ENCODE measurements at regions not wholly inside any gene's neighbourhood (a gene's known extent, or its start where the extent isn't known, plus 50 kb on each side); places are given as distances from the start of the nearest gene placed in this dataset.

- Histone ChIP-seq H3K27me3 (ENCODE audit: control insufficient read depth in 3 of 3, insufficient read depth in 3 of 3, low read depth in 1 of 3, low read length in 3 of 3) (no peaks in the 10 kb centered on the region), H3K9me3 (replicated peaks in 1 of 2; ENCODE audit: control insufficient read depth in 2 of 2, insufficient read depth in 1 of 2, low read depth in 1 of 2, low read length in 2 of 2) (no peaks in the 10 kb centered on the region), H4K91ac (ENCODE audit: low read depth, low read length, poor library complexity) (no peak overlapping the region), H2BK15ac (ENCODE audit: low read length) (no peak overlapping the region), H3K4me3 (ENCODE audit: low read length in 2 of 2) (no peak overlapping the region), H3K9ac (ENCODE audit: low read depth, low read length, poor library complexity) (no peak overlapping the region), H3K27ac (replicated peaks; ENCODE audit: low read length) (no peak overlapping the region), H3K23ac (ENCODE audit: low read depth, low read length, poor library complexity) (no peak overlapping the region), H3K79me1 (ENCODE audit: low read depth, low read length) (no peaks in the 10 kb centered on the region), H4K8ac (ENCODE audit: low read depth, low read length) (no peak overlapping the region), H3K4ac (ENCODE audit: low read length) (no peak overlapping the region), H3K4me2 (ENCODE audit: insufficient read depth, low read length, poor library complexity, severe bottlenecking) (no peak overlapping the region), H3K18ac (ENCODE audit: low read length) (no peak overlapping the region), H2BK120ac (ENCODE audit: low read depth, low read length) (no peak overlapping the region), H2BK5ac (ENCODE audit: low read length) (no peak overlapping the region), H2BK12ac (ENCODE audit: low read length) (no peak overlapping the region), H3K36me3 (replicated peaks in 1 of 2; ENCODE audit: control insufficient read depth in 2 of 2, insufficient read depth in 2 of 2, low read length in 2 of 2) (no peaks in the 10 kb centered on the region), H3K4me1 (ENCODE audit: control insufficient read depth in 2 of 2, insufficient read depth in 1 of 2, low read depth in 1 of 2, low read length in 2 of 2) (no peaks in the 10 kb centered on the region), H2AK5ac (ENCODE audit: low read depth, low read length) (no peak overlapping the region), H3K14ac (ENCODE audit: low read length) (no peak overlapping the region), H2AFZ (ENCODE audit: low read length) (no peak overlapping the region)
- no peak for DNase-seq (ENCODE audit: low spot score)
- WGBS, 2 donors (ENCODE audit: extremely low coverage in 2 of 2, insufficient read length in 2 of 2, insufficient replicate concordance in 1 of 2) = no CpG with 5 or more reads among the region's 4 CpGs
Measured at GRCh38 chr3:166085164-166085856, 248.1 kb upstream of the BCHE start.

DNA sequence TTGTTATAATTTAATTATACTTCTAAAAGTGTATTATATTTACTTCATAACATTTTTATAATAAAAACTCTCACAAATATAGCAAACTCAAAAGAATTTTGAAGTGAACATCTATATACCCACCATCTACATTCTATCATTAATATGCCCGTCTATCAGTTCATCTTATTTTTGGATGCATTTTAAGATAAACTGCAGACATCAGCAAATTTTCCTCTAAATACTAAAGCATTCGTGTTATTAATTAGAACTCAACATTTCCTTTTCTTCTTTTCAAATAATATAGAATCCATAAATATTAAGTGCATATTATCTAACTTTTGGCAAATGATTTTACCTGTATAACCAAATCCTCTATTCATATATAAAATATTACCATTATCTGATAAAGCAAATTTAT is 242.9 kb upstream of the BCHE start:
- Histone ChIP-seq H2BK5ac (ENCODE audit: low read length) (no peak overlapping the region), H3K4me1 (ENCODE audit: control insufficient read depth in 2 of 2, insufficient read depth in 1 of 2, low read depth in 1 of 2, low read length in 2 of 2) (no peaks in the 10 kb centered on the region), H3K9ac (ENCODE audit: low read depth, low read length, poor library complexity) (no peak overlapping the region), H3K36me3 (replicated peaks in 1 of 2; ENCODE audit: control insufficient read depth in 2 of 2, insufficient read depth in 2 of 2, low read length in 2 of 2) (no peaks in the 10 kb centered on the region), H3K23ac (ENCODE audit: low read depth, low read length, poor library complexity) (no peak overlapping the region), H4K91ac (ENCODE audit: low read depth, low read length, poor library complexity) (no peak overlapping the region), H2AFZ (ENCODE audit: low read length) (no peak overlapping the region), H2BK12ac (ENCODE audit: low read length) (no peak overlapping the region), H3K4me3 (ENCODE audit: low read length in 2 of 2) (no peak overlapping the region), H2BK15ac (ENCODE audit: low read length) (no peak overlapping the region), H3K4me2 (ENCODE audit: insufficient read depth, low read length, poor library complexity, severe bottlenecking) (no peak overlapping the region), H2BK120ac (ENCODE audit: low read depth, low read length) (no peak overlapping the region), H3K9me3 (replicated peaks in 1 of 2; ENCODE audit: control insufficient read depth in 2 of 2, insufficient read depth in 1 of 2, low read depth in 1 of 2, low read length in 2 of 2) (no peaks in the 10 kb centered on the region), H3K18ac (ENCODE audit: low read length) (no peak overlapping the region), H3K27me3 (ENCODE audit: control insufficient read depth in 3 of 3, insufficient read depth in 3 of 3, low read depth in 1 of 3, low read length in 3 of 3) (no peaks in the 10 kb centered on the region), H3K14ac (ENCODE audit: low read length) (no peak overlapping the region), H2AK5ac (ENCODE audit: low read depth, low read length) (no peak overlapping the region), H4K8ac (ENCODE audit: low read depth, low read length) (no peak overlapping the region), H3K27ac (replicated peaks; ENCODE audit: low read length) (no peak overlapping the region), H3K4ac (ENCODE audit: low read length) (no peak overlapping the region), H3K79me1 (ENCODE audit: low read depth, low read length) (no peaks in the 10 kb centered on the region)
- no CpG with 5 or more reads among the region's 2 CpGs for WGBS, 2 donors (ENCODE audit: extremely low coverage in 2 of 2, insufficient read length in 2 of 2, insufficient replicate concordance in 1 of 2)
- DNase-seq (ENCODE audit: low spot score) = no peak

GRCh38 chr3:166071831-166072230 is 234.6 kb upstream of the BCHE start:
- Histone ChIP-seq H2BK120ac (ENCODE audit: low read depth, low read length) (no peak overlapping the region), H3K18ac (ENCODE audit: low read length) (no peak overlapping the region), H3K4me3 (ENCODE audit: low read length in 2 of 2) (no peak overlapping the region), H3K27me3 (ENCODE audit: control insufficient read depth in 3 of 3, insufficient read depth in 3 of 3, low read depth in 1 of 3, low read length in 3 of 3) (no peaks in the 10 kb centered on the region), H2AK5ac (ENCODE audit: low read depth, low read length) (no peak overlapping the region), H2BK12ac (ENCODE audit: low read length) (no peak overlapping the region), H3K9ac (ENCODE audit: low read depth, low read length, poor library complexity) (no peak overlapping the region), H4K91ac (ENCODE audit: low read depth, low read length, poor library complexity) (no peak overlapping the region), H3K4me2 (ENCODE audit: insufficient read depth, low read length, poor library complexity, severe bottlenecking) (no peak overlapping the region), H2BK15ac (ENCODE audit: low read length) (no peak overlapping the region), H3K4me1 (ENCODE audit: control insufficient read depth in 2 of 2, insufficient read depth in 1 of 2, low read depth in 1 of 2, low read length in 2 of 2) (no peaks in the 10 kb centered on the region), H3K14ac (ENCODE audit: low read length) (no peak overlapping the region), H3K4ac (ENCODE audit: low read length) (no peak overlapping the region), H2BK5ac (ENCODE audit: low read length) (no peak overlapping the region), H3K27ac (replicated peaks; ENCODE audit: low read length) (no peak overlapping the region), H2AFZ (ENCODE audit: low read length) (no peak overlapping the region), H3K36me3 (replicated peaks in 1 of 2; ENCODE audit: control insufficient read depth in 2 of 2, insufficient read depth in 2 of 2, low read length in 2 of 2) (no peaks in the 10 kb centered on the region), H3K79me1 (ENCODE audit: low read depth, low read length) (no peaks in the 10 kb centered on the region), H3K9me3 (replicated peaks in 1 of 2; ENCODE audit: control insufficient read depth in 2 of 2, insufficient read depth in 1 of 2, low read depth in 1 of 2, low read length in 2 of 2) (peaks cover 0 to 3% of the 10 kb centered on the region in 2 donors), H3K23ac (ENCODE audit: low read depth, low read length, poor library complexity) (no peak overlapping the region), H4K8ac (ENCODE audit: low read depth, low read length) (no peak overlapping the region)
- DNase-seq (ENCODE audit: low spot score) = no peak

- Histone ChIP-seq H3K27me3 (ENCODE audit: control insufficient read depth in 3 of 3, insufficient read depth in 3 of 3, low read depth in 1 of 3, low read length in 3 of 3) (no peaks in the 10 kb centered on the region), H3K4ac (ENCODE audit: low read length) (no peak overlapping the region), H3K18ac (ENCODE audit: low read length) (no peak overlapping the region), H3K23ac (ENCODE audit: low read depth, low read length, poor library complexity) (no peak overlapping the region), H2AK5ac (ENCODE audit: low read depth, low read length) (no peak overlapping the region), H2BK120ac (ENCODE audit: low read depth, low read length) (no peak overlapping the region), H3K27ac (replicated peaks; ENCODE audit: low read length) (no peak overlapping the region), H3K79me1 (ENCODE audit: low read depth, low read length) (no peaks in the 10 kb centered on the region), H3K4me1 (ENCODE audit: control insufficient read depth in 2 of 2, insufficient read depth in 1 of 2, low read depth in 1 of 2, low read length in 2 of 2) (no peaks in the 10 kb centered on the region), H4K91ac (ENCODE audit: low read depth, low read length, poor library complexity) (no peak overlapping the region), H3K9me3 (replicated peaks in 1 of 2; ENCODE audit: control insufficient read depth in 2 of 2, insufficient read depth in 1 of 2, low read depth in 1 of 2, low read length in 2 of 2) (no peaks in the 10 kb centered on the region), H3K14ac (ENCODE audit: low read length) (no peak overlapping the region), H2BK15ac (ENCODE audit: low read length) (no peak overlapping the region), H2AFZ (ENCODE audit: low read length) (no peak overlapping the region), H3K4me2 (ENCODE audit: insufficient read depth, low read length, poor library complexity, severe bottlenecking) (no peak overlapping the region), H3K4me3 (ENCODE audit: low read length in 2 of 2) (no peak overlapping the region), H2BK12ac (ENCODE audit: low read length) (no peak overlapping the region), H3K9ac (ENCODE audit: low read depth, low read length, poor library complexity) (no peak overlapping the region), H3K36me3 (replicated peaks in 1 of 2; ENCODE audit: control insufficient read depth in 2 of 2, insufficient read depth in 2 of 2, low read length in 2 of 2) (no peaks in the 10 kb centered on the region), H2BK5ac (ENCODE audit: low read length) (no peak overlapping the region), H4K8ac (ENCODE audit: low read depth, low read length) (no peak overlapping the region)
- no peak for DNase-seq (ENCODE audit: low spot score)
- no CpG with 5 or more reads among the region's 4 CpGs for WGBS, 2 donors (ENCODE audit: extremely low coverage in 2 of 2, insufficient read length in 2 of 2, insufficient replicate concordance in 1 of 2)
Measured at GRCh38 chr3:166064476-166064875, 227.3 kb upstream of the BCHE start.
